IMR-90 (cell line): ENCODE measurements at regions not wholly inside any gene's neighbourhood (a gene's known extent, or its start where the extent isn't known, plus 50 kb on each side); places are given as distances from the start of the nearest gene placed in this dataset.

Experiments used
- ATAC-seq: fragments of 200-7000 bp; cut with Tn5 transposase; 2 replicates; pipeline ENCODE4 v1.9.1; 2020; ENCODE audit warnings: low read depth, mild to moderate bottlenecking, moderate library complexity
- BruUV-seq: library from RNA; stranded (reverse); fragments of 400-500 nt; replicated peaks from 2 replicates; lab custom pipeline; 2021; lab: Mats Ljungman, UMichigan
- CTCF ChIA-PET: fragments of 300-600 bp; formaldehyde crosslinking; extraction: SDS; loops from one replicate; lab custom pipeline; 2021; ENCODE audit warnings: antibody characterized with exemption; lab: Yijun Ruan, JAX
- POLR2A ChIA-PET: fragments of 300-600 bp; sonication (Branson Sonifier 250); formaldehyde crosslinking; loops from one replicate; lab custom pipeline; 2022; ENCODE audit warnings: antibody characterized with exemption; ENCODE audit not compliant: unreplicated experiment; lab: Charles Lee
- DNase-seq: peaks from one replicate; pipeline ENCODE4 v3.0.0; 2013
- H2AFZ ChIP-seq: replicated peaks from 2 replicates; pipeline ENCODE3; 2013; ENCODE audit warnings: low read length, mild to moderate bottlenecking; ENCODE audit not compliant: poor library complexity
- H2AK5ac ChIP-seq: 2 replicates; pipeline ENCODE4 v1.6.1; 2013; ENCODE audit warnings: low read depth, low read length, inconsistent platforms
- H2AK9ac ChIP-seq: replicated peaks from 2 replicates; pipeline ENCODE3; 2013; ENCODE audit warnings: mild to moderate bottlenecking, low read depth, low read length, moderate library complexity; ENCODE audit not compliant: poor library complexity
- H2BK120ac ChIP-seq: 2 replicates; pipeline ENCODE4 v1.6.1; 2013; ENCODE audit warnings: low read depth, low read length, inconsistent platforms
- H2BK15ac ChIP-seq: 3 replicates; pipeline ENCODE4 v1.6.1; 2013; ENCODE audit warnings: low read depth, low read length, inconsistent platforms
- H2BK20ac ChIP-seq: 2 replicates; pipeline ENCODE4 v1.6.1; 2013; ENCODE audit warnings: low read depth, mild to moderate bottlenecking, inconsistent platforms, low read length, moderate library complexity
- H2BK5ac ChIP-seq: 2 replicates; pipeline ENCODE4 v1.6.1; 2013; ENCODE audit warnings: mild to moderate bottlenecking, low read depth, low read length, inconsistent platforms; ENCODE audit not compliant: poor library complexity, severe bottlenecking
- H3K14ac ChIP-seq: replicated peaks from 2 replicates; pipeline ENCODE4 v1.6.1; 2013; ENCODE audit warnings: low read depth, low read length, inconsistent platforms
- H3K18ac ChIP-seq: 2 replicates; pipeline ENCODE4 v1.6.1; 2013; ENCODE audit warnings: low read depth, low read length, control low read depth
- H3K23ac ChIP-seq: 2 replicates; pipeline ENCODE4 v1.6.1; 2013; ENCODE audit warnings: low read depth, low read length, inconsistent platforms
- H3K27ac ChIP-seq: 2 replicates; pipeline ENCODE4 v1.5.1; 2013; ENCODE audit warnings: mild to moderate bottlenecking, control low read depth, low read length; ENCODE audit not compliant: insufficient read depth
- H3K27me3 ChIP-seq: 2 replicates; pipeline ENCODE4 v1.6.1; 2013; ENCODE audit warnings: low read length; ENCODE audit not compliant: control insufficient read depth, insufficient read depth
- H3K36me3 ChIP-seq: 2 replicates; pipeline ENCODE4 v1.6.1; 2013; ENCODE audit warnings: low read length, mixed read lengths; ENCODE audit not compliant: control insufficient read depth, insufficient read depth
- H3K4ac ChIP-seq: 2 replicates; pipeline ENCODE4 v1.6.1; 2013; ENCODE audit warnings: low read depth, low read length, inconsistent platforms
- H3K4me1 ChIP-seq: 2 replicates; pipeline ENCODE4 v1.6.1; 2013; ENCODE audit warnings: low read length, mixed read lengths; ENCODE audit not compliant: control insufficient read depth, insufficient read depth
- H3K4me2 ChIP-seq: 2 replicates; pipeline ENCODE4 v1.6.1; 2013; ENCODE audit warnings: low read depth, mild to moderate bottlenecking, control low read depth, low read length, moderate library complexity
- H3K4me3 ChIP-seq: 2 replicates; pipeline ENCODE4 v1.5.1; 2013; ENCODE audit warnings: low read depth, mild to moderate bottlenecking, control low read depth, low read length, moderate library complexity; ENCODE audit not compliant: insufficient read depth
- H3K56ac ChIP-seq: 2 replicates; pipeline ENCODE4 v1.6.1; 2013; ENCODE audit warnings: low read length, inconsistent platforms; ENCODE audit not compliant: insufficient read depth; ENCODE audit errors: extremely low read depth
- H3K79me1 ChIP-seq, 2 experiments: 2 replicates each; pipeline ENCODE4 v1.6.1; 2013; ENCODE audit warnings: low read length in 2 of 2, inconsistent platforms in 1 of 2, low read depth in 1 of 2
- H3K9ac ChIP-seq: 2 replicates; pipeline ENCODE4 v1.6.1; 2013; ENCODE audit warnings: low read depth, low read length, control low read depth
- H3K9me1 ChIP-seq: 2 replicates; pipeline ENCODE4 v1.6.1; 2013; ENCODE audit warnings: low read length, inconsistent platforms; ENCODE audit not compliant: insufficient read depth
- H3K9me3 ChIP-seq: 2 replicates; pipeline ENCODE4 v1.6.1; 2013; ENCODE audit warnings: low read length; ENCODE audit not compliant: control insufficient read depth, insufficient read depth
- H4K20me1 ChIP-seq: 2 replicates; pipeline ENCODE4 v1.6.1; 2013; ENCODE audit warnings: low read length, inconsistent platforms; ENCODE audit not compliant: insufficient read depth
- H4K5ac ChIP-seq: 2 replicates; pipeline ENCODE4 v1.6.1; 2013; ENCODE audit warnings: mild to moderate bottlenecking, low read depth, low read length, control low read depth
- H4K8ac ChIP-seq, 2 experiments: 2 replicates each; pipeline ENCODE4 v1.6.1; 2013; ENCODE audit warnings: low read depth in 2 of 2, low read length in 2 of 2, control low read depth in 1 of 2, inconsistent platforms in 1 of 2
- H4K91ac ChIP-seq: 2 replicates; pipeline ENCODE4 v1.6.1; 2013; ENCODE audit warnings: low read depth, low read length, inconsistent platforms; ENCODE audit not compliant: insufficient read depth
- CEBPB ChIP-seq: IDR thresholded peaks from 2 replicates; pipeline ENCODE4 v1.6.1; 2012; ENCODE audit warnings: low read depth, low read length, improper control_type of control experiment
- MAFK ChIP-seq: IDR thresholded peaks from 2 replicates; pipeline ENCODE4 v1.6.1; 2012; ENCODE audit warnings: low read depth, low read length, improper control_type of control experiment
- WGBS, 2 experiments: methylation state at CpG; one replicate each; pipeline versions ENCODE4 v1.1.5 to v1.1.7; 2013; ENCODE audit warnings: missing lambda C conversion rate in 2 of 2; ENCODE audit not compliant: insufficient read length in 1 of 2; ENCODE audit errors: extremely low coverage in 2 of 2; 5-methylcytosine and 5-hydroxymethylcytosine counted together
- dilution Hi-C: fragments of 300-500 bp; cut with HindIII; formaldehyde crosslinking; loops from one replicate; pipeline ENCODE4 v1.14.3; 2018; ENCODE audit warnings: low sequenced_read_pairs; ENCODE audit not compliant: unreplicated experiment
- in situ Hi-C: fragments of 300-500 bp; cut with MboI; formaldehyde crosslinking; loops from 3 replicates; pipeline ENCODE4 v1.14.3; 2019; ENCODE audit warnings: low sequenced_read_pairs, inconsistent platforms, mixed read lengths
- intact Hi-C: fragments of 100-400 bp; cut with micrococcal nuclease; formaldehyde crosslinking; loops from 2 replicates; pipeline ENCODE4 v1.10.0; 2022

DNA sequence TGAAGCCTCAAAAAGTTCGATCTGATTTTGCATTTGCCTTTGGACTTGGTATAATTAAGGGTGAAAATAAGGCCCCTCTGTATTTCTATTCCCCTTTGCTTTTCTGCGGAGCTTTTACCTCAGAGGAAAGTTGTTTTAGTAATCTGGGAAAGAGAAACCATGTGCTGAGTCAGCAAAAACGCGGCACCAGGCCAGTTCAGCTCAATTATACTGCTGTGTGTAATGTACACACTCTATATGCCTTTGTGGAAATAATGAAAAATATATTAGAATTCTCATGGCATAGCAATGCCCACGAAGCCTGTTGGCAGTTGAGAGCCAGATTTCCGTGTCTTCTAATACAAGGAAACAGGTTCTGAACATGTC is 161.9 kb upstream of the SIX2 start:
- Histone ChIP-seq H2BK15ac (no peak overlapping the region; the same call in 2 of the 3 replicates), H3K9me1 (no peaks in the 10 kb centered on the region), H3K4me1 (no peaks in the 10 kb centered on the region; the same call in 1 of the 2 replicates), H2AK9ac (no peak overlapping the region), H3K4ac (no peak overlapping the region), H3K9ac (no peak overlapping the region), H4K91ac (no peak overlapping the region), H3K79me1 (no peaks in the 10 kb centered on the region), H4K20me1 (no peaks in the 10 kb centered on the region), H2AK5ac (no peak overlapping the region), H3K56ac (no peak overlapping the region), H3K9me3 (no peaks in the 10 kb centered on the region; the same call in 1 of the 2 replicates), H2BK20ac (no peak overlapping the region), H3K36me3 (no peaks in the 10 kb centered on the region), H4K5ac (no peak overlapping the region), H3K23ac (no peak overlapping the region), H3K4me3 (no peak overlapping the region), H2BK120ac (no peak overlapping the region), H3K27ac (no peak overlapping the region), H3K14ac (no peak overlapping the region), H3K4me2 (no peak overlapping the region), H2BK5ac (no peak overlapping the region), H4K8ac (no peak overlapping the region), H2AFZ (no peak overlapping the region), H3K18ac (no peak overlapping the region), H3K27me3 (peaks cover 50% of the 10 kb centered on the region)
- dilution Hi-C loops (no loop called here), intact Hi-C loops (no loop called here), in situ Hi-C loops (no loop called here)
- CTCF ChIA-PET, result interaction anchor here (0.6 kb wide), 1 partner anchor 96 kb away, joined by 3 read pairs; no protein-coding TSS in a partner anchor
- DNase-seq (no peak), ATAC-seq (no peak)
- BruUV-seq, result no TSS peak
- TF ChIP-seq MAFK (peak; percentile 100), CEBPB (no peak)
- WGBS, 2 experiments, result no CpG with 5 or more reads among the region's 6 CpGs
- POLR2A ChIA-PET, result no interaction called here
